ENCODE measurements at regions not wholly inside any gene's neighbourhood (a gene's known extent, or its start where the extent isn't known, plus 50 kb on each side); places are given as distances from the start of the nearest gene placed in this dataset.

- DNase-seq (ENCODE audit: low read depth, low spot score), result no peak
Observed at GRCh38 chr12:116482179-116482578, 77.0 kb upstream of the MAP1LC3B2 start.

- DNase-seq (ENCODE audit: low read depth, low spot score), result no peak
Observed at GRCh38 chr12:116482859-116483258, 76.3 kb upstream of the MAP1LC3B2 start.

GRCh38 chr12:116483959-116484750, 75.0 kb upstream of the MAP1LC3B2 start:
- no peak for DNase-seq (ENCODE audit: low read depth, low spot score)

- DNase-seq (ENCODE audit: low read depth, low spot score), result no peak
Observed at GRCh38 chr12:116484807-116485206, 74.4 kb upstream of the MAP1LC3B2 start.

- no peak for DNase-seq (ENCODE audit: low read depth, low spot score)
Observed at GRCh38 chr12:116489116-116489515, 70.1 kb upstream of the MAP1LC3B2 start.

GRCh38 chr12:116490471-116490870, 68.7 kb upstream of the MAP1LC3B2 start:
- no peak for DNase-seq (ENCODE audit: low read depth, low spot score)

- DNase-seq (ENCODE audit: low read depth, low spot score), result no peak
Observed at GRCh38 chr12:116492703-116493324, 66.4 kb upstream of the MAP1LC3B2 start.

- no peak for DNase-seq (ENCODE audit: low read depth, low spot score)
Observed at GRCh38 chr12:116495260-116495659, 63.9 kb upstream of the MAP1LC3B2 start.

GRCh38 chr12:116497051-116497591, 62.1 kb upstream of the MAP1LC3B2 start:
- DNase-seq (ENCODE audit: low read depth, low spot score), result no peak

GRCh38 chr12:116498471-116498870, 60.7 kb upstream of the MAP1LC3B2 start:
- no peak for DNase-seq (ENCODE audit: low read depth, low spot score)

- no peak for DNase-seq (ENCODE audit: low read depth, low spot score)
Observed at GRCh38 chr12:116502141-116502725, 56.9 kb upstream of the MAP1LC3B2 start.

- DNase-seq (ENCODE audit: low read depth, low spot score), result no peak
Observed at GRCh38 chr12:116502989-116503496, 56.1 kb upstream of the MAP1LC3B2 start.

GRCh38 chr12:116504438-116504837, 54.7 kb upstream of the MAP1LC3B2 start:
- no peak for DNase-seq (ENCODE audit: low read depth, low spot score)

GRCh38 chr12:116506697-116507064, 52.5 kb upstream of the MAP1LC3B2 start:
- DNase-seq (ENCODE audit: low read depth, low spot score), result no peak

- DNase-seq (ENCODE audit: low read depth, low spot score), result no peak
Observed at GRCh38 chr12:116508145-116509121, 50.7 kb upstream of the MAP1LC3B2 start.
